Upper lobe of left lung (tissue), 6 donors: ENCODE measurements at regions not wholly inside any gene's neighbourhood (a gene's known extent, or its start where the extent isn't known, plus 50 kb on each side); places are given as distances from the start of the nearest gene placed in this dataset.

Experiments
- ATAC-seq, 2 donors: fragments of 200-7000 bp; cut with Tn5 transposase; one replicate each; pipeline ENCODE4 v1.9.1; 2022; ENCODE audit warnings: mild to moderate bottlenecking in 2 of 2, moderate library complexity in 2 of 2; ENCODE audit not compliant: low FRiP score in 2 of 2
- DNase-seq, 2 donors: peaks; one replicate each; pipeline ENCODE4 v3.0.0-alpha.2; 2019 to 2020
- H3K27ac ChIP-seq, 4 donors: fragments of 200-600 bp; sonication (generic); one replicate each; pipeline ENCODE4 v1.5.1; 2016 to 2019
- H3K27me3 ChIP-seq, 4 donors: fragments of 200-600 bp; sonication (generic); one replicate each; pipeline ENCODE4 v1.5.1; 2017 to 2019
- H3K36me3 ChIP-seq, 4 donors: fragments of 200-600 bp; sonication (generic); one replicate each; pipeline ENCODE4 v1.5.1; 2016 to 2019
- H3K4me1 ChIP-seq, 4 donors: fragments of 200-600 bp; sonication (generic); one replicate each; pipeline ENCODE4 v1.5.1; 2018 to 2019
- H3K4me3 ChIP-seq, 4 donors: fragments of 200-600 bp; sonication (generic); one replicate each; pipeline ENCODE4 v1.5.1; 2017 to 2019; ENCODE audit warnings: mild to moderate bottlenecking in 2 of 4, moderate library complexity in 1 of 4
- H3K9me3 ChIP-seq, 4 donors: fragments of 200-600 bp; sonication (generic); one replicate each; pipeline ENCODE4 v1.5.1; 2018 to 2019
- EP300 ChIP-seq, 4 donors: sonication (generic); formaldehyde crosslinking; IDR thresholded peaks; one replicate each; pipeline ENCODE4 v1.5.1; 2017; ENCODE audit warnings: antibody characterized with exemption in 4 of 4, control low read depth in 2 of 4
- POLR2A ChIP-seq, 4 donors: fragments of 450-650 bp; IDR thresholded peaks; one replicate each; pipeline ENCODE4 v1.5.1; 2016 to 2017; ENCODE audit warnings: antibody characterized with exemption in 4 of 4, mild to moderate bottlenecking in 2 of 4
- POLR2AphosphoS5 ChIP-seq, 2 donors: sonication (generic); formaldehyde crosslinking; IDR thresholded peaks; one replicate each; pipeline ENCODE4 v1.5.1; 2017; ENCODE audit warnings: antibody characterized with exemption in 2 of 2
- WGBS, 2 donors: methylation state at CpG; one replicate each; pipeline ENCODE4 v1.1.5; 2017 to 2018; 5-methylcytosine and 5-hydroxymethylcytosine counted together
- TF ChIP-seq, protein P1 (sequence below), 6 experiments: fragments of 450-650 bp in 4 of 6; fragments of 200-600 bp in 2 of 6; sonication (generic) in 2 of 6; IDR thresholded peaks; one replicate each; pipeline ENCODE4 v1.5.1; 2016 to 2019; ENCODE audit warnings: antibody characterized with exemption in 6 of 6
- donor health status: DM: no; HTN: no; CAD: no; lungs with moderate emphysema.
- donor health status: DM: no; HTN: yes; CAD: no; lungs with severe emphysema.

DNA sequence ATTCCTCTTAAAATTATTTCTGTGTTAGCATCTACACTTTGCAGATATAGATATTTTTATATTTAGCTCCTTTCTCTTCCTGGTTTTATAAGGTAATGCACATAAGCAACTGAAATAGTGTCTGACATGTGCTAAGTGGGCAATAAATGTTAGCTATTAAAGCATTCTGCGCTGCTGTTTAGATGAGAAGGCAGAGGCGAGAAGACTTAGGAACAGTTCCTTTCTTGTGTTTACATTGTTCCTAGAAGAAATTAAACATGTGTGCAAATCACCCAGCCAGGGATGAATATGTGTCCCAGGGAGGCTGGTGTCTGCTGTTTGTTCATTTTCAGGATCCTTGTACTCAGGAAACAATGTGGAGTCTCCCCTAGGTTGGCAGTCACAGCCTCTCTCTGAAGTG is 292.3 kb downstream of the PMP22 start:
- H3K27me3 ChIP-seq: no peaks in the 10 kb centered on the region
- no peaks in the 10 kb centered on the region for H3K4me1 ChIP-seq
- ATAC-seq: no peak
- peaks cover 5 to 11% (median 10%) of the 10 kb centered on the region in 4 donors for H3K9me3 ChIP-seq
- no peak for DNase-seq
- no peak for TF ChIP-seq POLR2A (IDR thresholded peaks at IDR 0.05)
- no peak for TF ChIP-seq EP300 (IDR thresholded peaks at IDR 0.05)
- TF ChIP-seq, protein P1, sequence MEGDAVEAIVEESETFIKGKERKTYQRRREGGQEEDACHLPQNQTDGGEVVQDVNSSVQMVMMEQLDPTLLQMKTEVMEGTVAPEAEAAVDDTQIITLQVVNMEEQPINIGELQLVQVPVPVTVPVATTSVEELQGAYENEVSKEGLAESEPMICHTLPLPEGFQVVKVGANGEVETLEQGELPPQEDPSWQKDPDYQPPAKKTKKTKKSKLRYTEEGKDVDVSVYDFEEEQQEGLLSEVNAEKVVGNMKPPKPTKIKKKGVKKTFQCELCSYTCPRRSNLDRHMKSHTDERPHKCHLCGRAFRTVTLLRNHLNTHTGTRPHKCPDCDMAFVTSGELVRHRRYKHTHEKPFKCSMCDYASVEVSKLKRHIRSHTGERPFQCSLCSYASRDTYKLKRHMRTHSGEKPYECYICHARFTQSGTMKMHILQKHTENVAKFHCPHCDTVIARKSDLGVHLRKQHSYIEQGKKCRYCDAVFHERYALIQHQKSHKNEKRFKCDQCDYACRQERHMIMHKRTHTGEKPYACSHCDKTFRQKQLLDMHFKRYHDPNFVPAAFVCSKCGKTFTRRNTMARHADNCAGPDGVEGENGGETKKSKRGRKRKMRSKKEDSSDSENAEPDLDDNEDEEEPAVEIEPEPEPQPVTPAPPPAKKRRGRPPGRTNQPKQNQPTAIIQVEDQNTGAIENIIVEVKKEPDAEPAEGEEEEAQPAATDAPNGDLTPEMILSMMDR (IDR thresholded peaks at IDR 0.05): no peak
- TF ChIP-seq POLR2AphosphoS5 (IDR thresholded peaks at IDR 0.05): no peak
- 82 to 83% methylated on average over 2 of the region's 2 CpGs for WGBS, 2 donors
- H3K36me3 ChIP-seq: no peaks in the 10 kb centered on the region
- H3K4me3 ChIP-seq: no peak overlapping the region
- H3K27ac ChIP-seq: no peak overlapping the region

DNA sequence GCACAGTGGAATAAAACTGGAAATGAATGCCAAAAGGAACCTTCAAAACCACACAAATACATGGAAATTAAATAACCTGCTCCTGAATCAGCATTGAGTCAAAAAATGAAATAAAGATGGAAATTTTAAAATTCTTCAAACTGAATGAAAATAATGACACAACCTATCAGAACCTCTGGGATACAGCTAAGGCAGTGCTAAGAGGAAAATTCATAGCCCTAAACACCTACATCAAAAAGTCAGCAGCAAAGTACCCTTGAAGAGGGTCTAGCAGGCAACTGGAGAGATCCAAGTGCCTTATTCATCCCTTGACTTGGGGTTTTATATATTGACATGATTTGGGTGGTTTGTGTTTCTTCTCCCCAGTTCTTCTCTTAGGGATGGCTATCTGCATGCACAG is 294.1 kb downstream of the PMP22 start:
- TF ChIP-seq POLR2AphosphoS5 (IDR thresholded peaks at IDR 0.05) (no peak), POLR2A (IDR thresholded peaks at IDR 0.05) (no peak), EP300 (IDR thresholded peaks at IDR 0.05) (no peak)
- TF ChIP-seq, protein P1 (IDR thresholded peaks at IDR 0.05): no peak
- Histone ChIP-seq H3K4me3 (no peak overlapping the region), H3K27ac (no peak overlapping the region), H3K36me3 (no peaks in the 10 kb centered on the region), H3K9me3 (peaks cover 5 to 11% (median 10%) of the 10 kb centered on the region in 4 donors), H3K4me1 (no peaks in the 10 kb centered on the region), H3K27me3 (no peaks in the 10 kb centered on the region)
- ATAC-seq: no peak
- DNase-seq: no peak

DNA sequence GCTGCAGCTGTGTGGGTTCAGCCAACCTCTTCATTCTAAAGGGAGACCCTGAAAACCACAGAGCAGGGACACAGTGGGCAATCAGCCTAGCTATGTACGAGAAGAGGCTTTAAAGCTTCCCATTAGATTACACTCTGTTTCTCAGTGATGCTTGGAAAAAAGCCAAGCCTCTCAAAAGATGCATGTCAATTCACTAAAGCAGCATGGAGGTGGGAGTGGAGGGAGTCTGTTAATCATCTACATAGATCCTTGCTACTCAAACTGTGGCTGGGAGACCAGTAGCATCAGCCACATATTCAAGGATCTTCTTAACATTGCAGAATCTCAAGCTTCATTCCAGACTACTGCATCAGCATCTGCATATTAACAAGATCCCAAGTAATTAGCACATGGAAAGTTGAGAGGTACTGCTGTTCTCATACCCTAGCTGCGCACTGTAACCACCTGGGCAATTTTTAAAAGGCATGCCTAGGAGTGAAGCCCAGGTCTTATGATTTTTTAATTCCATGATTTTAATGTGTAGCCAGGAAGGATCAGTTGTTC is 305.9 kb downstream of the PMP22 start:
- DNase-seq: no peak
- H3K4me3 ChIP-seq: no peak overlapping the region
- TF ChIP-seq POLR2AphosphoS5 (IDR thresholded peaks at IDR 0.05) (no peak), POLR2A (IDR thresholded peaks at IDR 0.05) (no peak), EP300 (IDR thresholded peaks at IDR 0.05) (no peak)
- TF ChIP-seq, protein P1 (IDR thresholded peaks at IDR 0.05): no peak
- no peak for ATAC-seq
- no peaks in the 10 kb centered on the region for H3K36me3 ChIP-seq
- H3K27ac ChIP-seq: no peak overlapping the region
- H3K4me1 ChIP-seq: no peaks in the 10 kb centered on the region
- 72 to 81% methylated on average over 2 of the region's 2 CpGs for WGBS, 2 donors
- no peaks in the 10 kb centered on the region for H3K9me3 ChIP-seq
- H3K27me3 ChIP-seq: no peaks in the 10 kb centered on the region

DNA sequence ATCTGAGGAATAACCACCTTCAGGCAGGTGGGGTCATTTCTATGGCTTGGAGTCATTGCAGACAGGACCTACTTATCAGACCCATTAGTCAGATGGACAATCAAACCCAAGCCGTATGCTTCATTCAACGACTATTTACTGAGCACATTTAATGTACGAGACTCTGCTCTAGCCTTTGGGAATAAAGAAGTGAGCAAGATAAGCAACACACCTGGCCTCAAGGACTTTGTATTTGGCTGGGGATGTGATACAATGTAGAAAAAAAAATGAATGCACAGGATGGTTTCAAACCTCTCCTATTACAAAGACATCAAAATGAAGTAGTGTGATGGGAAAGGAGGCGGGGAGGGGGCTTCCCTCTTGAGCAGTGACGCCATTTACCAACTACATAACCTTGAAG is 311.7 kb downstream of the PMP22 start:
- Histone ChIP-seq H3K4me1 (no peaks in the 10 kb centered on the region), H3K36me3 (no peaks in the 10 kb centered on the region), H3K27me3 (no peaks in the 10 kb centered on the region), H3K27ac (no peak overlapping the region), H3K4me3 (no peak overlapping the region), H3K9me3 (no peaks in the 10 kb centered on the region)
- TF ChIP-seq EP300 (IDR thresholded peaks at IDR 0.05) (no peak), POLR2AphosphoS5 (IDR thresholded peaks at IDR 0.05) (no peak), POLR2A (IDR thresholded peaks at IDR 0.05) (no peak)
- TF ChIP-seq, protein P1 (IDR thresholded peaks at IDR 0.05): no peak
- 76 to 80% methylated on average over 5 of the region's 5 CpGs for WGBS, 2 donors
- DNase-seq: no peak
- no peak for ATAC-seq

DNA sequence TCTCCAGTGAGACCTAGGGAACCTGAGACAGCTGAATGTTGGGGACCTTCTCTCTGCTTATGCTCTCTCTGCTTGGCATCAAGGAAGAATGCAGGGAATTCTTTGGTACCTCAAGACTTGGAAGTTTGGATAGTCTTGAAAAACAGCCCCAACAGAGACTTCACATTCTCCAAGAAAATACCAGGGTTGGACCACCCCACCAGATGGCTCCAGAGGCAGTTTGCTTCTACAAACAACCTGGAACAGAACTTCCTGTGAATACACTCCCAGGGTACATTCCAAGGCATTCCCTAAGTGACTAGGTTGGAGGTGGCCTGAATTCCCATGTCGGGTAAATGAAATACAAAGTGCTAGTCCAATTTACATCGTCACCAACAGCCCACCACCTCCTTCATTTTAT is 314.4 kb downstream of the PMP22 start:
- ATAC-seq (no peak), DNase-seq (no peak)
- H3K4me3 ChIP-seq: no peak overlapping the region
- H3K9me3 ChIP-seq: no peaks in the 10 kb centered on the region
- TF ChIP-seq, protein P1 (IDR thresholded peaks at IDR 0.05): no peak
- TF ChIP-seq POLR2AphosphoS5 (IDR thresholded peaks at IDR 0.05) (no peak), POLR2A (IDR thresholded peaks at IDR 0.05) (no peak), EP300 (IDR thresholded peaks at IDR 0.05) (no peak)
- H3K27me3 ChIP-seq: no peaks in the 10 kb centered on the region
- H3K4me1 ChIP-seq: no peaks in the 10 kb centered on the region
- 78 to 91% methylated on average over 2 of the region's 2 CpGs for WGBS, 2 donors
- H3K36me3 ChIP-seq: no peaks in the 10 kb centered on the region
- no peak overlapping the region for H3K27ac ChIP-seq
